ENCODE measurements at regions not wholly inside any gene's neighbourhood (a gene's known extent, or its start where the extent isn't known, plus 50 kb on each side); places are given as distances from the start of the nearest gene placed in this dataset.

DNA sequence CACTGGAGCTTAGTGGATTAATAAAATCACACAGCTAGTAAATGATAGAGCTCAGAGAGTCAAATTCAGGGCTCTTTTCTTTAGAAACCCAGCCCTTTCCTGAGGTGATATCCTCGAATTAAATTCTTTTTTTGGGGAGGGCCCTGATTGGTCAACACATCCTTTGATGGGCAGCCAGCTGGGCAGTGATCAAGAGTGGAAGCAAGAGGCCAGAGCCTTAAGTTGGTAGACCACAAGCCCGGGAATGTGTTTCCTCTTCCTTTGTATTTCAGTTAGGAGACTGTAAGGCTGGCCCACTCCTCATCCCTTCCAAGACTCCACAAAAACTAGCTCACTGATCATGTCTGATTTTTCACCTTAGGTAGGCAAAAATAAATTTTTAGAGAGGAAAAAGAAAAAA lies 640.5 kb downstream of the DHX35 start:
- no peak for DNase-seq

DNA sequence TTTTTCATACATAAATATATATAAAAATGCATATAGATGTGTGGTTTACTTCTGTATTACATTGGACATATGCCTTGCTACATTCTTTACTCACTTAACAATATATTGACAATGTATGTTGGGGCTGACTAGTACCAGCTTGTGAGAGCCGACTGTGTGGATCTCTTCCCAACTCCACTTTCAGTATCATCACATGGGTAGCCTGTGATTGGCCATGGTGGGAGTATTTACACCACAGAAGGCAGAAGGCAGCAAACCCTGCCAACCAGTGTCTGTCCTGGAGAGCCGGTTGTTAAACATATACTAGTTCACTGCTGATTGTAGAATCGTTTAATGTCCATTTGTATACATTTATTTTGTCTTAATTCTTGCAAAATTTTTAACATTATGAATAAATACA lies 638.7 kb downstream of the DHX35 start:
- no peak for DNase-seq

DNA sequence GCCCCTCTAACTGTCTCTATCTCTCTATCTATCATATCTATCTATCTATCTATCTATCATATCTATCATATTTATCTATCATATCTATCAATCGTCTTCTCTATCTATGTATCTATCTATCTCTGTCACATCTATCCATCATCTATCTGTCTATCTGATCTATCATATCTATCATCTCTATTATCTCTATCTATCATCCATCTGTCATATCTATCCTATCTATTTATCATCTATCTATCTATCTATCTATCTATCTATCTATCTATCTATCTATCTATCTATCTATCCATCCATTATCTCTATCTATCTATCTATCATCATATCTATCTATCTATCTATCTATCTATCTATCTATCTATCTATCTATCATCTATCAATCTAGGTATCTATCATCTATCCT lies 638.0 kb downstream of the DHX35 start:
- no peak for DNase-seq

- no peak for DNase-seq
Observed at GRCh38 chr20:39596554-39596953, 634.4 kb downstream of the DHX35 start.

- DNase-seq, result no peak
Observed at GRCh38 chr20:39592371-39592770, 630.2 kb downstream of the DHX35 start.

DNA sequence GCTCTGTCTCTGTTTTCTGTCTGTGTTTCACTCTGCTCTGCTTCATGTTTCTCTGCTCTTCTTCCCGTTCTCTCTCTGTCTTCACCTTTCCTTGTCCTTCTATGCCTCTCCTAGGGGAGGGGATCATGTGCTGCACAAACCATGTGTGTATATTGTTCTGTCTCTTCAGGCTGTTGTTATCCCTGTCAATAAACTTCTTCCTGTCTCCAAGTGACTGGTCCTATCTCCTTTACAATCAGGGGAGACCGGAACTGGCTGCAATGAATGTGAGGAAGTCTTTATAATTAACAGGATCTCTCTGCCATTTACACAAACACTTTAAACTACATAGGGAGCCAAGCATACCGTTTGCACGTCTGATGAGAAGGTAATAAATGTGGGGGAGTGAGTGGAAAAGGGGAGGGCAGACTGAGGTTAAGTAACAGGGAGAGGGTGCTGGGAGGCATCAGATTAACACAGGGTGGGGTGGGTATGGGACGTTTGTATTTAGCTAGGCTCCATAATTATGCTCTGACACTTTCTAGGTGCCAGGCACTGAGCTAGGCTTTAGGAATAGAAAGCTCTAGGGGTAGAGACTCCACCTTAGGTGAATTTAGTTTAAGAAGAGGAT lies 626.1 kb downstream of the DHX35 start:
- no peak for DNase-seq

DNA sequence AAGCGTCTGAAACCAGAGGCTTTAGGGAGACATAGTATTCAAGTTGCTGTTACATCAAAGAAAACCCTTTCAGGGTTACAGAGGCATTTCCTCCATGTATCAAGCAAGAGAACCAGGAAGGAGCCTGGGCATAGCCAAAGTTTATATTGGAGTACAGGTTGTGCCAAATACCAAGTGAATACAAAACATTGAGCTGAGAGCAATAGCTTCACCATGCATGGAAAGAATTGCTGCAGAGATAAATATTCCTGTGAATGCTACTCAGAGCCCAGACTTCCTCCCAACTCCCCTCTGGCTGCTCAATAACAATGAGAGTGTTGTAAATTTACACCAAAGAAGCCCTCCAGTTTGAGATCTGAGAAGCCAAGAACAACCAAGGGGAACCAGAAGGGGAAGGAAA lies 618.9 kb downstream of the DHX35 start:
- no peak for DNase-seq

DNA sequence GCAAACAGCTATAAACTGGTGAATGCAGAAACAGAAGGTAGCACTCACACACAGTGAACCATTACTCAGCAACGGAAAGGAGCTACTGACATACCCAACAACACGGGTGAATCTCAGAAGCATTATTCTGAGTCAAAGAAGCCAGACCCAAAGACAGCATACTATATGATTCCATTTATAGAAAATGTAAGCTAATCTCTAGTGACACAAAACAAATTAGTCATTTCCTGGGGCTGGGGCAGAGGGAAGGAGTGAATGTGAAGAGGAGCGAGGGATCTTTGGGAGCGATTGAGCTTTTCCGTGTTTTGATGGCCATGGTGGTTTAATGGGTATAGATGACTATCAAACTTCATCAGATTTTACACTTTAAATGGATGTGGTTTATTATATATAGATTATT lies 614.6 kb downstream of the DHX35 start:
- no peak for DNase-seq

- DNase-seq, result no peak
Observed at GRCh38 chr20:39574061-39574460, 611.9 kb downstream of the DHX35 start.

DNA sequence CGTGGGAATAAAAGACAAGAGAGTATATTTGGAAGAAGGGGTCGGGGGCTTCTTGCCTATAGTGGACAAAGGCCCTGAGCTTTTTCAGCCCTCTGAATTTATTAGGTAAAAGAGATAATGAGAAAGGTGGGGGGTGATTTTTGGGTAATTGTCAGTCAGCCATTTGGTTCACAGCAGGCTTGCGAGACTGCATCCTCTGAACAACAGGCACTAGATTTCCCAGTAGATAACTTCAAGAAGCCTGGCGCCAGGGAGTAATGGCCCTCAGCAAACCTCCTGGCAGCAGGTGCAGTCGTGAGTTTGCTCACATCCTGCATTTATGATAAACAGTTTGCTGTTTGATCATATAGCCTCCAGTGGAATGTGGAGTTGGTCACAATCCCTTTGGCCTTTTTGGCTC lies 609.0 kb downstream of the DHX35 start:
- no peak for DNase-seq

DNA sequence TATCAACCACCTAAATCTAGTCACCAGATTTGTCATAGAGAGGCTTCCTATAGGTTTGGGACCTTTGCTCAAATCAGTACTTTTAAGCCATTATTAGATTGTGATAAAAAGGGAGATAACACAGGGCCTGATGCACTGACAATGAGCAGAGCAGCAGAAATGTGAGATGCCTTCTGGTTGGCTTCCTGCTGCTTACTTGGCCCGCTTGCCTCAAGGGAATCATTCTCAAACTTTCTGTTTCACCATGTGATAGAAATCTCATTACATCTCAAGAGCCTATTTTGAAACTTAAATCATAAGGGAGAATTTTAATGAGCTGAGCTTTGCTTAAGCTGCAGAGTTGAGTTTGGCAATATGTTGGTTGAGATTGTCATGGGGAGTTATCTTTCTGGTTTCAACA lies 606.0 kb downstream of the DHX35 start:
- no peak for DNase-seq

DNA sequence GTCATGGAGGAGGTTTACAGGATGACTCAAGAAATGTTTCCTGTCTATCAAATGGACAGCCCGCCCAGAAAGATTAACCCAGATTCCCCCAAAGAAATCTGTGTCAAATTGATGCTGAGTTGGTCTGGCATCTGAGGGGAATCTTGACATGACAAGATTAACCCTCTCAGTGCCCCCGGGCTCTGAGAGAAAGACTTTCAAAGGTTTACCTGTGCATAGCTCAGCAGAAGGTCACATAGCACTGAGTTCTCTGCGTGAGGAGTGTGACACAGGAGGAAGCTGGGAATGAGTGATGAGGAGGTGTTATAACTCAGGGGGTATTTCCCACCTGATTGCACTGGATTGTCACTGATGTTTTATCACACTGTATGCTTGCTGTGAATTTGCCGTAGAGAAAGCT lies 601.2 kb downstream of the DHX35 start:
- DNase-seq, result no peak

DNA sequence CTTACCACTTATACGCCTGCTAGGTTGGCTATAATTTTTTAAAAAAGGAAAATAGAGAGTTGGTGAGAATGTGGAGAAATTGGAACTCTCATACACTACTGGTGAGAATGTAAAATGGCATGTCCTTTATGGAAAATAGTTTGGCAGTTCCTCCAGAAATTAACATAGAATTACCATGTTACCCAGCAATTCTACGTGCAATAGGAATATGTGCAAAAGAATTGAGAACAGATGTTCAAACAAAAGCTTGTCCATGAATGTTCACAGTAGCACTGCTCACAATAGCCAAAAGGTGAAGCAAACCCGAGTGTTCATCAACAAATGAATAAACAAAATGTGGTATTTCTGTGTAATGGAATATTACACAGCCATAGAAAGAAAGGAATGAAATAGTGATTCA lies 592.2 kb downstream of the DHX35 start:
- DNase-seq, result no peak

GRCh38 chr20:39553120-39553519 lies 591.0 kb downstream of the DHX35 start:
- no peak for DNase-seq

GRCh38 chr20:39549733-39550132 lies 587.6 kb downstream of the DHX35 start:
- DNase-seq, result no peak

- peak; percentile 59 for DNase-seq
Observed at GRCh38 chr20:39547546-39548408, 585.6 kb downstream of the DHX35 start.

GRCh38 chr20:39541136-39541803 lies 579.1 kb downstream of the DHX35 start:
- no peak for DNase-seq

- DNase-seq, result no peak
Observed at GRCh38 chr20:39538317-39538716, 576.2 kb downstream of the DHX35 start.

GRCh38 chr20:39535301-39535700 lies 573.2 kb downstream of the DHX35 start:
- no peak for DNase-seq

DNA sequence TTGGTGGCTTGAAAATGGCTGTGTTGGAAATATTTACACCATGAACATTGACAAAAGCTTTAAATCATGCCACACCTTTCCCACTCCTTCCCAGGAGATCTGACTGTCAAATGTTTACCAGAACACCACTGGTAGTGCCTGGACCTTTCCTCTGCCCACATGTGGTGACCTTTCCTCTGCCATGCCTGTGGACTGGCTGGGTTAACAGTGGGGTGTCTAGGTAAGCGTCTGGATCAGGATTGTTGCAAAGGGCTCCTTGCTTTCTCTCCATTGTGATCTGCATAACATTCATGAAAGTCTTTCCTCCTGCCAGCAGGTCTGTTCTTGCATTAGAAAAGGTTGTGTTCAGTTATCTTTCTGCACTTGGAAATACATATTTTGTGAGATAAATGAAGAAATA lies 572.7 kb downstream of the DHX35 start:
- no peak for DNase-seq

DNA sequence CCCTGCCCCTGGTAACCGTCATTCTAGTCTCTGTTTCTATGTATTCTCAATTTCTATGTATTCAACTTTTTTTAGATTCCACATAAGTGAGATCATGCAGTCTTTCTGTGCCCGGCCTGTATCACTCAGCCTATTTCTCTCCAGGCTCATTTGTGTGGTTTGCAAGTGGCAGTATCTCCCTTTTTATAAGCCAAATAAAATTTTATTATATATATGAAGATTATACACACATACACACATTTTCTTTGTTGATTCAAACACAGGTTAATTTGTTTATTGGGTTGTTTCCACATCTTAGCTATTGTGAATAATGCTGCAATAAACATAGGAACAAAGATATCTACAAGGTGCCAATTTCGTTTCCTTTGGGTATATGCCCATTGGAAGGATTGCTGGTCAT lies 571.7 kb downstream of the DHX35 start:
- DNase-seq, result no peak

DNA sequence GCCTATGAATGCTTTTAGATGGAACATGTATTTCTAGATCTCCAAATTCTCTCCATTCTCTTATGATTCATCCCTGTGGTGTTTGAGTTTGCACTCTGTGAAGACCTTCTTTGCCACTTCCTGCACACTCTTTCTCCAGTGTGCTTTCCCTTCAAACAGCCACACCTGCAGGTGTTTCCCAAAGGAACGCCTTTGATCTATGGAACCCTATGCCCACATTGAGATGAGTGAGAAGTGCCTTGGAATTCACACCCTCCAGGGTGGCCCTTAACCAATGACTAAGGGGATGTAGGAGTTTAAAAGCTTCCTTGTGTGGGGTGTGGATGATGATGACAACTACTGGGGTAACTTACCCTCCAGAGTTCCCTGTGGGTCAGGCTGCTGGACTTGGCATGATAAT lies 570.1 kb downstream of the DHX35 start:
- DNase-seq, result no peak

DNA sequence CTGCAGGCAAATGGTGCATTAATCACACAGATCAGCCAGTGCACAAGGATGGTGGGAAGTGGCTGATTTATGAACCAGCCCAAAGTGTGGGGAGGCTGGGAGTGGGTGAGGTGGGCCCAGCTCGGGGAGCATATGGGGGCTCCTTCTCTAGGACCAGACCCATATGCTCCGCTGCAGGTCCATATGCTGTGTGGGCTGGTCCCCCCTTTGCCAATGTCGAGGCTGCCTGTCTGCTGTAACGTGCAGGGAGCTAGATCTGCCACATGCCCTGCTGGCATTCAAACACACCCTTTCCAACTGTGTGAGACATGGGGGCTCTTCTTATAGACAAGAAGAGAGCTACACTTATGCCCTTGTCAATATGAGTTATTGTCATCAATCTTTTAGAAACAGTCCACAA lies 566.3 kb downstream of the DHX35 start:
- no peak for DNase-seq

- DNase-seq, result no peak
Observed at GRCh38 chr20:39524371-39524911, 562.3 kb downstream of the DHX35 start.
